WTC11 (cell line): ENCODE measurements at regions not wholly inside any gene's neighbourhood (a gene's known extent, or its start where the extent isn't known, plus 50 kb on each side); places are given as distances from the start of the nearest gene placed in this dataset.

Experiments used
- ATAC-seq: fragments of 200-7000 bp; cut with Tn5 transposase; 2 replicates; pipeline ENCODE4 v1.10.0; 2021; ENCODE audit warnings: mild to moderate bottlenecking, moderate library complexity
- CTCF ChIA-PET: fragments of 300-600 bp; sonication (Branson Sonifier 250); formaldehyde crosslinking; loops from one replicate; lab custom pipeline; 2021; ENCODE audit warnings: antibody characterized with exemption; lab: Charles Lee
- POLR2A ChIA-PET: fragments of 350-600 bp; sonication (Branson Sonifier 250); formaldehyde crosslinking; loops from one replicate; lab custom pipeline; 2021; ENCODE audit warnings: antibody characterized with exemption; lab: Charles Lee
- DNase-seq: peaks from one replicate; pipeline ENCODE4 v3.0.0; 2021; ENCODE audit warnings: low spot score
- H3K27ac Mint-ChIP-seq: 2 replicates; pipeline ENCODE4 v1.8.0; 2021; ENCODE audit warnings: mixed read lengths
- H3K27me3 Mint-ChIP-seq: 2 replicates; pipeline ENCODE4 v1.8.0; 2021; ENCODE audit warnings: low read depth, mild to moderate bottlenecking, moderate library complexity, mixed read lengths
- H3K36me3 Mint-ChIP-seq: 2 replicates; pipeline ENCODE4 v1.8.0; 2021; ENCODE audit warnings: mixed read lengths
- H3K4me1 Mint-ChIP-seq: 2 replicates; pipeline ENCODE4 v1.8.0; 2022; ENCODE audit warnings: mixed read lengths
- H3K4me3 Mint-ChIP-seq: 2 replicates; pipeline ENCODE4 v1.8.0; 2021; ENCODE audit warnings: mild to moderate bottlenecking, moderate library complexity, mixed read lengths
- H3K9me3 Mint-ChIP-seq: 2 replicates; pipeline ENCODE4 v1.8.0; 2021; ENCODE audit warnings: mixed read lengths
- ATF3 ChIP-seq: sonication (generic); formaldehyde crosslinking; conservative IDR thresholded peaks from 2 replicates; pipeline ENCODE4 v1.8.1; 2022; ENCODE audit warnings: mild to moderate bottlenecking, missing genetic modification reagents
- CBFB ChIP-seq: sonication (generic); formaldehyde crosslinking; IDR thresholded peaks from 2 replicates; pipeline ENCODE4 v1.8.1; 2022; ENCODE audit warnings: mild to moderate bottlenecking, low read depth, missing genetic modification reagents
- EMX1 ChIP-seq: fragments of 250-450 bp; sonication (Bioruptor Pico); IDR thresholded peaks from 2 replicates; pipeline ENCODE4 v1.8.0; 2021; ENCODE audit warnings: mild to moderate bottlenecking
- FOXK1 ChIP-seq: sonication (generic); formaldehyde crosslinking; IDR thresholded peaks from 2 replicates; pipeline ENCODE4 v1.8.0; 2022; ENCODE audit warnings: mild to moderate bottlenecking, moderate library complexity, missing genetic modification reagents
- IRF1 ChIP-seq: sonication (generic); formaldehyde crosslinking; IDR thresholded peaks from 2 replicates; pipeline ENCODE4 v1.8.0; 2023; ENCODE audit warnings: missing genetic modification reagents
- NFYB ChIP-seq: sonication (generic); formaldehyde crosslinking; conservative IDR thresholded peaks from 2 replicates; pipeline ENCODE4 v1.8.0; 2022; ENCODE audit warnings: low read depth, missing genetic modification reagents
- NR3C1 ChIP-seq: sonication (generic); formaldehyde crosslinking; conservative IDR thresholded peaks from 2 replicates; pipeline ENCODE4 v1.8.1; 2023; ENCODE audit warnings: low read depth, mild to moderate bottlenecking, missing genetic modification reagents
- PRRX2 ChIP-seq: fragments of 250-450 bp; sonication (Bioruptor Pico); IDR thresholded peaks from 2 replicates; pipeline ENCODE4 v1.8.0; 2021; ENCODE audit warnings: mild to moderate bottlenecking
- RORB ChIP-seq: fragments of 250-450 bp; sonication (Bioruptor Pico); IDR thresholded peaks from 2 replicates; pipeline ENCODE4 v1.9.0; 2021; ENCODE audit warnings: mild to moderate bottlenecking
- SOX15 ChIP-seq: fragments of 250-450 bp; sonication (Bioruptor Pico); IDR thresholded peaks from 2 replicates; pipeline ENCODE4 v1.9.0; 2021; ENCODE audit warnings: mild to moderate bottlenecking
- TEAD1 ChIP-seq: sonication (generic); formaldehyde crosslinking; IDR thresholded peaks from 2 replicates; pipeline ENCODE4 v1.8.0; 2022; ENCODE audit warnings: mild to moderate bottlenecking, missing genetic modification reagents
- TP53 ChIP-seq: sonication (generic); formaldehyde crosslinking; IDR thresholded peaks from 2 replicates; pipeline ENCODE4 v1.8.1; 2023; ENCODE audit warnings: mild to moderate bottlenecking, missing genetic modification reagents
- ZNF263 ChIP-seq: sonication (generic); formaldehyde crosslinking; IDR thresholded peaks from 2 replicates; pipeline ENCODE4 v1.8.1; 2022; ENCODE audit warnings: low read depth, mild to moderate bottlenecking, moderate library complexity, missing genetic modification reagents
- ZNF281 ChIP-seq: sonication (generic); formaldehyde crosslinking; IDR thresholded peaks from 2 replicates; pipeline ENCODE4 v1.8.0; 2023; ENCODE audit warnings: mild to moderate bottlenecking, missing genetic modification reagents
- ZNF423 ChIP-seq: fragments of 250-450 bp; sonication (Bioruptor Pico); IDR thresholded peaks from 2 replicates; pipeline ENCODE4 v2.1.2; 2022; ENCODE audit warnings: mild to moderate bottlenecking, moderate library complexity
- TF ChIP-seq, protein P1 (sequence below): fragments of 250-450 bp; sonication (Bioruptor Pico); IDR thresholded peaks from 2 replicates; pipeline ENCODE4 v1.9.0; 2021; ENCODE audit warnings: mild to moderate bottlenecking, borderline replicate concordance
- TF ChIP-seq, protein P2 (sequence below): fragments of 200-600 bp; IDR thresholded peaks from 2 replicates; pipeline ENCODE4 v1.8.0; 2022; ENCODE audit warnings: antibody characterized with exemption
- TF ChIP-seq, protein P3 (sequence below): sonication (generic); formaldehyde crosslinking; IDR thresholded peaks from 2 replicates; pipeline ENCODE4 v1.8.0; 2022; ENCODE audit warnings: mild to moderate bottlenecking, missing genetic modification reagents
- TF ChIP-seq, protein P4 (sequence below): fragments of 250-450 bp; sonication (Bioruptor Pico); IDR thresholded peaks from 2 replicates; pipeline ENCODE4 v1.9.0; 2021; ENCODE audit warnings: mild to moderate bottlenecking
- TF ChIP-seq, protein P5 (sequence below): sonication (generic); formaldehyde crosslinking; IDR thresholded peaks from 2 replicates; pipeline ENCODE4 v1.8.1; 2022; ENCODE audit warnings: missing genetic modification reagents, borderline replicate concordance

DNA sequence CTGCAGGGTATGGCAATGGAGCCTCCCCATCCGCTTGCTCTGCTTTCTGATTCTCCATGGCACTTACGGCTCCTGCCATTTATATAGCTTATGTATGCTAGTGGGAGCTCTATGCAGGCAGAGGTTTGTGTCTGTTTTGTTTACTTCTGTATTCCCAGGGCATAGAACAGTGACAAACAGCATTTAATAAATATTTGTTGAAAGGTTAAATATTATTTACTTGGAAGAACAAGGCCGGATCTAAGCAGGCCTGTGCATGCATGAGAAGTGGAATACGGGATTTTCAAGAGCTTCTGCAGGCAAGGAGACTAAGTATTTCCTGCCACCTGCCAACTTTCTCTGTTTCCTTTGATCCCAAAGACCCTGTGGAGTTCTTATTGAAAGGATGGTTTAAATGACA, 90.7 kb downstream of the XCL2 start (continued):
- TF ChIP-seq, protein P1, sequence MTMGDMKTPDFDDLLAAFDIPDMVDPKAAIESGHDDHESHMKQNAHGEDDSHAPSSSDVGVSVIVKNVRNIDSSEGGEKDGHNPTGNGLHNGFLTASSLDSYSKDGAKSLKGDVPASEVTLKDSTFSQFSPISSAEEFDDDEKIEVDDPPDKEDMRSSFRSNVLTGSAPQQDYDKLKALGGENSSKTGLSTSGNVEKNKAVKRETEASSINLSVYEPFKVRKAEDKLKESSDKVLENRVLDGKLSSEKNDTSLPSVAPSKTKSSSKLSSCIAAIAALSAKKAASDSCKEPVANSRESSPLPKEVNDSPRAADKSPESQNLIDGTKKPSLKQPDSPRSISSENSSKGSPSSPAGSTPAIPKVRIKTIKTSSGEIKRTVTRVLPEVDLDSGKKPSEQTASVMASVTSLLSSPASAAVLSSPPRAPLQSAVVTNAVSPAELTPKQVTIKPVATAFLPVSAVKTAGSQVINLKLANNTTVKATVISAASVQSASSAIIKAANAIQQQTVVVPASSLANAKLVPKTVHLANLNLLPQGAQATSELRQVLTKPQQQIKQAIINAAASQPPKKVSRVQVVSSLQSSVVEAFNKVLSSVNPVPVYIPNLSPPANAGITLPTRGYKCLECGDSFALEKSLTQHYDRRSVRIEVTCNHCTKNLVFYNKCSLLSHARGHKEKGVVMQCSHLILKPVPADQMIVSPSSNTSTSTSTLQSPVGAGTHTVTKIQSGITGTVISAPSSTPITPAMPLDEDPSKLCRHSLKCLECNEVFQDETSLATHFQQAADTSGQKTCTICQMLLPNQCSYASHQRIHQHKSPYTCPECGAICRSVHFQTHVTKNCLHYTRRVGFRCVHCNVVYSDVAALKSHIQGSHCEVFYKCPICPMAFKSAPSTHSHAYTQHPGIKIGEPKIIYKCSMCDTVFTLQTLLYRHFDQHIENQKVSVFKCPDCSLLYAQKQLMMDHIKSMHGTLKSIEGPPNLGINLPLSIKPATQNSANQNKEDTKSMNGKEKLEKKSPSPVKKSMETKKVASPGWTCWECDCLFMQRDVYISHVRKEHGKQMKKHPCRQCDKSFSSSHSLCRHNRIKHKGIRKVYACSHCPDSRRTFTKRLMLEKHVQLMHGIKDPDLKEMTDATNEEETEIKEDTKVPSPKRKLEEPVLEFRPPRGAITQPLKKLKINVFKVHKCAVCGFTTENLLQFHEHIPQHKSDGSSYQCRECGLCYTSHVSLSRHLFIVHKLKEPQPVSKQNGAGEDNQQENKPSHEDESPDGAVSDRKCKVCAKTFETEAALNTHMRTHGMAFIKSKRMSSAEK (CRISPR knock-in tag), result no peak
- TF ChIP-seq RORB (CRISPR knock-in tag) (no peak), ZNF263 (CRISPR knock-in tag) (no peak), ATF3 (CRISPR knock-in tag) (no peak), FOXK1 (no peak), TP53 (CRISPR knock-in tag) (no peak), PRRX2 (no peak)

GRCh38 chr1:168452329-168452728, 91.5 kb downstream of the XCL2 start:
- H3K36me3 Mint-ChIP-seq, result peaks cover 25% of the 10 kb centered on the region
- H3K4me3 Mint-ChIP-seq, result no peak overlapping the region
- TF ChIP-seq, protein P2, sequence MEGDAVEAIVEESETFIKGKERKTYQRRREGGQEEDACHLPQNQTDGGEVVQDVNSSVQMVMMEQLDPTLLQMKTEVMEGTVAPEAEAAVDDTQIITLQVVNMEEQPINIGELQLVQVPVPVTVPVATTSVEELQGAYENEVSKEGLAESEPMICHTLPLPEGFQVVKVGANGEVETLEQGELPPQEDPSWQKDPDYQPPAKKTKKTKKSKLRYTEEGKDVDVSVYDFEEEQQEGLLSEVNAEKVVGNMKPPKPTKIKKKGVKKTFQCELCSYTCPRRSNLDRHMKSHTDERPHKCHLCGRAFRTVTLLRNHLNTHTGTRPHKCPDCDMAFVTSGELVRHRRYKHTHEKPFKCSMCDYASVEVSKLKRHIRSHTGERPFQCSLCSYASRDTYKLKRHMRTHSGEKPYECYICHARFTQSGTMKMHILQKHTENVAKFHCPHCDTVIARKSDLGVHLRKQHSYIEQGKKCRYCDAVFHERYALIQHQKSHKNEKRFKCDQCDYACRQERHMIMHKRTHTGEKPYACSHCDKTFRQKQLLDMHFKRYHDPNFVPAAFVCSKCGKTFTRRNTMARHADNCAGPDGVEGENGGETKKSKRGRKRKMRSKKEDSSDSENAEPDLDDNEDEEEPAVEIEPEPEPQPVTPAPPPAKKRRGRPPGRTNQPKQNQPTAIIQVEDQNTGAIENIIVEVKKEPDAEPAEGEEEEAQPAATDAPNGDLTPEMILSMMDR, result peak; percentile 52
- TF ChIP-seq, protein P3, sequence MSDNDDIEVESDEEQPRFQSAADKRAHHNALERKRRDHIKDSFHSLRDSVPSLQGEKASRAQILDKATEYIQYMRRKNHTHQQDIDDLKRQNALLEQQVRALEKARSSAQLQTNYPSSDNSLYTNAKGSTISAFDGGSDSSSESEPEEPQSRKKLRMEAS (CRISPR knock-in tag), result no peak
- TF ChIP-seq, all 79 proteins: peak for 1
- POLR2A ChIA-PET, result no interaction called here
- ATAC-seq (peak; percentile 78), DNase-seq (no peak)
- H3K9me3 Mint-ChIP-seq, result peaks cover 34% of the 10 kb centered on the region
- no peaks in the 10 kb centered on the region for H3K4me1 Mint-ChIP-seq
- CTCF ChIA-PET, result interaction anchor here (0.8 to 1.2 kb wide), 3 partner anchors 12 to 30 kb away, joined by 3 to 7 read pairs (median 7); no protein-coding TSS in a partner anchor
- no peaks in the 10 kb centered on the region for H3K27me3 Mint-ChIP-seq
- no peak overlapping the region for H3K27ac Mint-ChIP-seq

GRCh38 chr1:168447871-168448270, 95.9 kb downstream of the XCL2 start:
- DNase-seq, result no peak
- Mint-ChIP-seq H3K4me3 (no peak overlapping the region), H3K4me1 (no peaks in the 10 kb centered on the region), H3K36me3 (peaks cover 18% of the 10 kb centered on the region), H3K9me3 (peaks cover 30% of the 10 kb centered on the region), H3K27me3 (no peaks in the 10 kb centered on the region), H3K27ac (no peak overlapping the region)
- ATAC-seq, result no peak
- ChIA-PET POLR2A (no interaction called here), CTCF (interaction anchor here (1.1 to 2.1 kb wide), 2 partner anchors 16 to 105 kb away, joined by 3 to 7 read pairs; no protein-coding TSS in a partner anchor)
- TF ChIP-seq NFYB (CRISPR knock-in tag) (no peak), TEAD1 (CRISPR knock-in tag) (no peak), RORB (CRISPR knock-in tag) (no peak), EMX1 (CRISPR knock-in tag) (no peak), ZNF423 (CRISPR knock-in tag) (no peak), ZNF281 (no peak), SOX15 (CRISPR knock-in tag) (no peak), NR3C1 (CRISPR knock-in tag) (no peak), CBFB (no peak), IRF1 (CRISPR knock-in tag) (no peak)
- TF ChIP-seq, protein P4, sequence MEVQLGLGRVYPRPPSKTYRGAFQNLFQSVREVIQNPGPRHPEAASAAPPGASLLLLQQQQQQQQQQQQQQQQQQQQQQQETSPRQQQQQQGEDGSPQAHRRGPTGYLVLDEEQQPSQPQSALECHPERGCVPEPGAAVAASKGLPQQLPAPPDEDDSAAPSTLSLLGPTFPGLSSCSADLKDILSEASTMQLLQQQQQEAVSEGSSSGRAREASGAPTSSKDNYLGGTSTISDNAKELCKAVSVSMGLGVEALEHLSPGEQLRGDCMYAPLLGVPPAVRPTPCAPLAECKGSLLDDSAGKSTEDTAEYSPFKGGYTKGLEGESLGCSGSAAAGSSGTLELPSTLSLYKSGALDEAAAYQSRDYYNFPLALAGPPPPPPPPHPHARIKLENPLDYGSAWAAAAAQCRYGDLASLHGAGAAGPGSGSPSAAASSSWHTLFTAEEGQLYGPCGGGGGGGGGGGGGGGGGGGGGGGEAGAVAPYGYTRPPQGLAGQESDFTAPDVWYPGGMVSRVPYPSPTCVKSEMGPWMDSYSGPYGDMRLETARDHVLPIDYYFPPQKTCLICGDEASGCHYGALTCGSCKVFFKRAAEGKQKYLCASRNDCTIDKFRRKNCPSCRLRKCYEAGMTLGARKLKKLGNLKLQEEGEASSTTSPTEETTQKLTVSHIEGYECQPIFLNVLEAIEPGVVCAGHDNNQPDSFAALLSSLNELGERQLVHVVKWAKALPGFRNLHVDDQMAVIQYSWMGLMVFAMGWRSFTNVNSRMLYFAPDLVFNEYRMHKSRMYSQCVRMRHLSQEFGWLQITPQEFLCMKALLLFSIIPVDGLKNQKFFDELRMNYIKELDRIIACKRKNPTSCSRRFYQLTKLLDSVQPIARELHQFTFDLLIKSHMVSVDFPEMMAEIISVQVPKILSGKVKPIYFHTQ (CRISPR knock-in tag), result no peak
- TF ChIP-seq, protein P5, sequence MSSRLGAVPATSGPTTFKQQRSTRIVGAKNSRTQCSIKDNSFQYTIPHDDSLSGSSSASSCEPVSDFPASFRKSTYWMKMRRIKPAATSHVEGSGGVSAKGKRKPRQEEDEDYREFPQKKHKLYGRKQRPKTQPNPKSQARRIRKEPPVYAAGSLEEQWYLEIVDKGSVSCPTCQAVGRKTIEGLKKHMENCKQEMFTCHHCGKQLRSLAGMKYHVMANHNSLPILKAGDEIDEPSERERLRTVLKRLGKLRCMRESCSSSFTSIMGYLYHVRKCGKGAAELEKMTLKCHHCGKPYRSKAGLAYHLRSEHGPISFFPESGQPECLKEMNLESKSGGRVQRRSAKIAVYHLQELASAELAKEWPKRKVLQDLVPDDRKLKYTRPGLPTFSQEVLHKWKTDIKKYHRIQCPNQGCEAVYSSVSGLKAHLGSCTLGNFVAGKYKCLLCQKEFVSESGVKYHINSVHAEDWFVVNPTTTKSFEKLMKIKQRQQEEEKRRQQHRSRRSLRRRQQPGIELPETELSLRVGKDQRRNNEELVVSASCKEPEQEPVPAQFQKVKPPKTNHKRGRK (CRISPR knock-in tag), result no peak
